Sigmoid colon (tissue), 6 donors: ENCODE measurements at regions not wholly inside any gene's neighbourhood (a gene's known extent, or its start where the extent isn't known, plus 50 kb on each side); places are given as distances from the start of the nearest gene placed in this dataset.
"Not testable (repeated sequence)": the region's sequence is repeated elsewhere in the genome, so short reads cannot be mapped to it uniquely, and the experiment has no call there.

Source experiments
- DNase-seq: peaks from one replicate; pipeline ENCODE4 v3.0.0-alpha.2; 2019
- H3K27ac ChIP-seq, 4 donors: fragments of 200-600 bp; sonication (generic); one replicate each; pipeline ENCODE4 v1.5.1; 2016 to 2019; ENCODE audit warnings: mild to moderate bottlenecking in 1 of 4
- H3K27me3 ChIP-seq, 3 donors: fragments of 200-600 bp; sonication (generic); one replicate each; pipeline ENCODE4 v1.5.1; 2019; ENCODE audit warnings: mild to moderate bottlenecking in 1 of 3
- H3K36me3 ChIP-seq, 4 donors: fragments of 200-600 bp; sonication (generic); one replicate each; pipeline ENCODE4 v1.5.1; 2016 to 2019
- H3K4me1 ChIP-seq, 4 donors: fragments of 200-600 bp; sonication (generic); one replicate each; pipeline ENCODE4 v1.5.1; 2017 to 2019
- H3K4me3 ChIP-seq, 4 donors: fragments of 200-600 bp; sonication (generic); one replicate each; pipeline ENCODE4 v1.5.1; 2017 to 2019; ENCODE audit warnings: mild to moderate bottlenecking in 2 of 4, moderate library complexity in 1 of 4
- H3K9me3 ChIP-seq, 4 donors: fragments of 200-600 bp in 3 of 4; sonication (generic) in 3 of 4; one replicate each; pipeline versions ENCODE4 v1.5.1 to v1.6.1; 2013 to 2019
- EP300 ChIP-seq, 4 donors: sonication (generic); formaldehyde crosslinking; IDR thresholded peaks; one replicate each; pipeline ENCODE4 v1.6.1; 2017; ENCODE audit warnings: antibody characterized with exemption in 4 of 4
- POLR2A ChIP-seq, 2 donors: fragments of 450-650 bp; IDR thresholded peaks; one replicate each; pipeline ENCODE4 v1.6.1; 2016; ENCODE audit warnings: antibody characterized with exemption in 2 of 2, mild to moderate bottlenecking in 2 of 2, moderate library complexity in 2 of 2
- POLR2AphosphoS5 ChIP-seq, 4 donors: sonication (generic); formaldehyde crosslinking; IDR thresholded peaks; one replicate each; pipeline ENCODE4 v1.6.1; 2017; ENCODE audit warnings: antibody characterized with exemption in 4 of 4
- WGBS, 2 donors: extraction: QIAGEN DNeasy Blood & Tissue Kit; methylation state at CpG; one replicate each; pipeline ENCODE4 v1.1.7; 2013; 5-methylcytosine and 5-hydroxymethylcytosine counted together
- intact Hi-C: fragments of 100-400 bp; cut with DNase I; formaldehyde crosslinking; loops from one replicate; pipeline ENCODE4 v1.15.1; 2023
- TF ChIP-seq, protein P1 (sequence below), 4 experiments: fragments of 450-650 bp in 3 of 4; fragments of 200-600 bp in 1 of 4; IDR thresholded peaks; one replicate each; pipeline ENCODE4 v1.5.1; 2016 to 2019; ENCODE audit warnings: antibody characterized with exemption in 4 of 4, mild to moderate bottlenecking in 3 of 4, moderate library complexity in 2 of 4
- donor health status: healthy with polysubstance abuse.
- donor health status: healthy.

DNA sequence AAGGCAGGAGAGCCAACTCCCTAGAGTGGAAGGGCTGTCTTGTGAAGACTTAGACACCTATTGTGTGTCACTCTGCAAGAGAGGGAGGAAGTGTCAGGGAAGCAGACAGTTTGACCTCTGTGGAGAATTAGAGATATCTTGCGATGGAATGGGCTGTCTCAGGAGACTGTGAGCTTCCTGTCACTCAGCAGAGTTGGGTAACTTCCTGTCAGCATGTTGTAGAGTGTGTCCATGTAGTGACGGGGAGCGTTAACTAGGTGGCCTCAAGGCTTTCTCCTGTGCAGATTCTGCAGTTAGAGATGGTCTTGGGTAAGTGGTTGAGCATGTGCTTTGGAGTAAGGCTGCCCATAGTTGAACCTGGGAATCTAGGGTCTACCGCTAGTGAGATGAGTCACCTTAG lies 136.5 kb downstream of the KIF4B start:
- no peak overlapping the region for H3K27ac ChIP-seq
- DNase-seq = no peak
- WGBS, 2 donors = 55 to 56% methylated on average over 4 of the region's 4 CpGs

DNA sequence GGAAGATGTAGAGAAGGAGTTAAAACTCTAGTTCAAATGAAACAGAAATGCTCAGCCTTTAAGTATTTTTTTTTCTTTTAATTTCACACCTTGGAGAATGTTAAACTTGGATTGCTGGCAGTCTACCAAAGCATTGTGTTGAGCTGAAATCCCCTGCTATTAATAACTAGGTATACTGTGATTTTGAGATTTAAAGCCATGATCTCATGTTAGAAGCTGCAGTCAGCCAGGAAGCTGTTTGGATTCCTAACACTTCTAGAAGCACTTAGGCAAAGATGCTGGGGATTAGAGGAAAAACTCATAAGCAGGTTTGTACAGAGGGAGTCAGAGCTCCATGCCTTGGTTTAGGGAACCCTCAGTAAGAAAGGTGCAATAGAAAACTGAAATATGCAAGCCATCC lies 141.4 kb downstream of the KIF4B start:
- TF ChIP-seq POLR2A (IDR thresholded peaks at IDR 0.05) (no peak), EP300 (IDR thresholded peaks at IDR 0.05) (no peak), POLR2AphosphoS5 (IDR thresholded peaks at IDR 0.05) (no peak)
- TF ChIP-seq, protein P1, sequence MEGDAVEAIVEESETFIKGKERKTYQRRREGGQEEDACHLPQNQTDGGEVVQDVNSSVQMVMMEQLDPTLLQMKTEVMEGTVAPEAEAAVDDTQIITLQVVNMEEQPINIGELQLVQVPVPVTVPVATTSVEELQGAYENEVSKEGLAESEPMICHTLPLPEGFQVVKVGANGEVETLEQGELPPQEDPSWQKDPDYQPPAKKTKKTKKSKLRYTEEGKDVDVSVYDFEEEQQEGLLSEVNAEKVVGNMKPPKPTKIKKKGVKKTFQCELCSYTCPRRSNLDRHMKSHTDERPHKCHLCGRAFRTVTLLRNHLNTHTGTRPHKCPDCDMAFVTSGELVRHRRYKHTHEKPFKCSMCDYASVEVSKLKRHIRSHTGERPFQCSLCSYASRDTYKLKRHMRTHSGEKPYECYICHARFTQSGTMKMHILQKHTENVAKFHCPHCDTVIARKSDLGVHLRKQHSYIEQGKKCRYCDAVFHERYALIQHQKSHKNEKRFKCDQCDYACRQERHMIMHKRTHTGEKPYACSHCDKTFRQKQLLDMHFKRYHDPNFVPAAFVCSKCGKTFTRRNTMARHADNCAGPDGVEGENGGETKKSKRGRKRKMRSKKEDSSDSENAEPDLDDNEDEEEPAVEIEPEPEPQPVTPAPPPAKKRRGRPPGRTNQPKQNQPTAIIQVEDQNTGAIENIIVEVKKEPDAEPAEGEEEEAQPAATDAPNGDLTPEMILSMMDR (IDR thresholded peaks at IDR 0.05) = no peak
- intact Hi-C loops = no loop called here
- Histone ChIP-seq H3K27ac (no peak overlapping the region), H3K27me3 (no peaks in the 10 kb centered on the region), H3K4me3 (no peak overlapping the region), H3K4me1 (no peaks in the 10 kb centered on the region), H3K9me3 (no peaks in the 10 kb centered on the region), H3K36me3 (no peaks in the 10 kb centered on the region)
- DNase-seq = no peak

More for the DNA sequence above, 136.5 kb downstream of the KIF4B start:
- Histone ChIP-seq H3K4me3 (no peak overlapping the region), H3K27me3 (no peaks in the 10 kb centered on the region), H3K4me1 (no peaks in the 10 kb centered on the region), H3K9me3 (no peaks in the 10 kb centered on the region), H3K36me3 (no peaks in the 10 kb centered on the region)
- TF ChIP-seq, protein P1 (IDR thresholded peaks at IDR 0.05) = no peak
- TF ChIP-seq POLR2A (IDR thresholded peaks at IDR 0.05) = no peak
- intact Hi-C loops = no loop called here

GRCh38 chr5:155163084-155163483 lies 149.5 kb downstream of the KIF4B start:
- H3K4me1 ChIP-seq, H3K4me3 ChIP-seq, H3K27ac ChIP-seq, H3K27me3 ChIP-seq, DNase-seq, H3K36me3 ChIP-seq, H3K9me3 ChIP-seq, intact Hi-C loops: not testable (repeated sequence)
- WGBS, 2 donors = 73 to 74% methylated on average over 7 of the region's 7 CpGs

GRCh38 chr5:155167736-155168135 lies 154.2 kb downstream of the KIF4B start:
- H3K4me3 ChIP-seq = no peak overlapping the region
- intact Hi-C loops = no loop called here
- H3K4me1 ChIP-seq = no peaks in the 10 kb centered on the region
- 78 to 83% methylated on average over 3 of the region's 3 CpGs for WGBS, 2 donors
- H3K9me3 ChIP-seq = no peaks in the 10 kb centered on the region
- TF ChIP-seq EP300 (IDR thresholded peaks at IDR 0.05) (no peak), POLR2A (IDR thresholded peaks at IDR 0.05) (no peak), POLR2AphosphoS5 (IDR thresholded peaks at IDR 0.05) (no peak)
- TF ChIP-seq, protein P1 (IDR thresholded peaks at IDR 0.05) = no peak
- no peak overlapping the region for H3K27ac ChIP-seq
- no peaks in the 10 kb centered on the region for H3K27me3 ChIP-seq
- no peaks in the 10 kb centered on the region for H3K36me3 ChIP-seq
- DNase-seq = no peak

DNA sequence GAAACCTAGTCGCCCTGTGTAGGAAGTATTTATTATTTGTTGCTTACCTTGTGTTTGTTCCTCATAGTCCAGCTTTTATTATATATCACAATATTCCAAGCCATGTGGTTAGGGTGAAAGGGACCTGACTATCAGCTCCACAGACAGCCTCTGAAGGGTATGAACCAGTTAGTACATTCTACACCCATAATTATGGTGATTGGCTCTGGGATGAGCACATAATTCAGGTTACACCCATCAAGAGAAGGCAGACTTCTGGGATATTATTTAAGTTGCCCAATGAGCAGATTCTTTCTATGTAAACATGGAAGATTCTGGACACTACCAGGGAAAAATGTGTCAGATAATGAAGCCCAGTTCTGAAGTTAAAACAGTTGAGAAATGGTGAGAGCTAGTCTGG lies 168.0 kb downstream of the KIF4B start:
- Histone ChIP-seq H3K9me3 (peaks cover 0 to 3% (median 1%) of the 10 kb centered on the region in 4 donors), H3K27me3 (no peaks in the 10 kb centered on the region), H3K36me3 (no peaks in the 10 kb centered on the region), H3K27ac (no peak overlapping the region), H3K4me3 (no peak overlapping the region), H3K4me1 (no peaks in the 10 kb centered on the region)
- TF ChIP-seq POLR2AphosphoS5 (IDR thresholded peaks at IDR 0.05) (no peak), EP300 (IDR thresholded peaks at IDR 0.05) (no peak), POLR2A (IDR thresholded peaks at IDR 0.05) (no peak)
- TF ChIP-seq, protein P1 (IDR thresholded peaks at IDR 0.05) = no peak
- intact Hi-C loops = no loop called here
- 68 to 81% methylated on average over 1 of the region's 1 CpG for WGBS, 2 donors
- no peak for DNase-seq
